Type B pancreatic cell (in vitro differentiated cells): ENCODE measurements at regions not wholly inside any gene's neighbourhood (a gene's known extent, or its start where the extent isn't known, plus 50 kb on each side); places are given as distances from the start of the nearest gene placed in this dataset.

ENCODE experiments used
- DNase-seq: peaks from one replicate; pipeline ENCODE4 v3.0.0; 2021; ENCODE audit warnings: mixed read lengths; ENCODE audit not compliant: unreplicated experiment; ENCODE audit errors: extremely low spot score
- H3K27ac Mint-ChIP-seq: 2 replicates; pipeline ENCODE4 v1.8.0; 2021; ENCODE audit warnings: mild to moderate bottlenecking, mixed read lengths
- H3K27me3 Mint-ChIP-seq: 2 replicates; pipeline ENCODE4 v1.8.0; 2021; ENCODE audit warnings: mixed read lengths
- H3K36me3 Mint-ChIP-seq: 2 replicates; pipeline ENCODE4 v1.8.0; 2021; ENCODE audit warnings: mixed read lengths
- H3K4me1 Mint-ChIP-seq: one replicate; pipeline ENCODE4 v1.8.0; 2021; ENCODE audit warnings: mixed read lengths; ENCODE audit not compliant: unreplicated experiment
- H3K4me3 Mint-ChIP-seq: 2 replicates; pipeline ENCODE4 v1.8.0; 2021; ENCODE audit warnings: mild to moderate bottlenecking, mixed read lengths
- H3K9me3 Mint-ChIP-seq: 2 replicates; pipeline ENCODE4 v1.8.0; 2021; ENCODE audit warnings: mixed read lengths
- CTCF ChIP-seq: fragments of 200-600 bp; sonication (generic); conservative IDR thresholded peaks from 2 replicates; pipeline ENCODE4 v1.5.0; 2021; ENCODE audit warnings: antibody characterized with exemption, mild to moderate bottlenecking

- peaks cover 17% of the 10 kb centered on the region for H3K27me3 Mint-ChIP-seq
- no peaks in the 10 kb centered on the region for H3K4me1 Mint-ChIP-seq
- no peak overlapping the region for H3K4me3 Mint-ChIP-seq
- DNase-seq, result no peak
- H3K36me3 Mint-ChIP-seq, result no peaks in the 10 kb centered on the region
- no peak for TF ChIP-seq CTCF
- no peak overlapping the region for H3K27ac Mint-ChIP-seq
- no peaks in the 10 kb centered on the region for H3K9me3 Mint-ChIP-seq
Observed at GRCh38 chr6:63475707-63476106, 96.6 kb upstream of the LOC128125822 start.

- Mint-ChIP-seq H3K4me3 (no peak overlapping the region), H3K36me3 (no peaks in the 10 kb centered on the region), H3K27ac (no peak overlapping the region), H3K4me1 (no peaks in the 10 kb centered on the region), H3K27me3 (peaks cover 17% of the 10 kb centered on the region), H3K9me3 (no peaks in the 10 kb centered on the region)
- TF ChIP-seq CTCF, result no peak
- no peak for DNase-seq
Observed at GRCh38 chr6:63476302-63476701, 96.0 kb upstream of the LOC128125822 start.

GRCh38 chr6:63477422-63478040 lies 94.7 kb upstream of the LOC128125822 start:
- no peak overlapping the region for H3K27ac Mint-ChIP-seq
- TF ChIP-seq CTCF, result no peak
- H3K36me3 Mint-ChIP-seq, result no peaks in the 10 kb centered on the region
- no peak overlapping the region for H3K4me3 Mint-ChIP-seq
- H3K27me3 Mint-ChIP-seq, result peaks cover 19% of the 10 kb centered on the region
- no peaks in the 10 kb centered on the region for H3K4me1 Mint-ChIP-seq
- no peak for DNase-seq
- H3K9me3 Mint-ChIP-seq, result no peaks in the 10 kb centered on the region

- Mint-ChIP-seq H3K27me3 (peaks cover 26% of the 10 kb centered on the region), H3K36me3 (no peaks in the 10 kb centered on the region), H3K4me1 (no peaks in the 10 kb centered on the region), H3K9me3 (no peaks in the 10 kb centered on the region), H3K27ac (no peak overlapping the region), H3K4me3 (no peak overlapping the region)
- no peak for DNase-seq
- no peak for TF ChIP-seq CTCF
Observed at GRCh38 chr6:63478734-63479133, 93.5 kb upstream of the LOC128125822 start.

GRCh38 chr6:63486196-63486595 lies 86.1 kb upstream of the LOC128125822 start:
- Mint-ChIP-seq H3K36me3 (no peaks in the 10 kb centered on the region), H3K27ac (no peak overlapping the region), H3K4me1 (no peaks in the 10 kb centered on the region), H3K9me3 (no peaks in the 10 kb centered on the region), H3K27me3 (peaks cover 37% of the 10 kb centered on the region), H3K4me3 (no peak overlapping the region)
- no peak for DNase-seq
- TF ChIP-seq CTCF, result no peak
